Keratinocyte (primary cell): ENCODE measurements at regions not wholly inside any gene's neighbourhood (a gene's known extent, or its start where the extent isn't known, plus 50 kb on each side); places are given as distances from the start of the nearest gene placed in this dataset.

Experiments used
- DNase-seq: peaks from one replicate; pipeline ENCODE4 v3.0.0-alpha.2; 2011; ENCODE audit warnings: low read depth, missing footprints, low spot score
- FAIRE-seq: peaks from 2 replicates; lab custom pipeline; 2011; peaks lifted over from hg19 to GRCh38; lab: Jason Lieb, UNC
- H2AFZ ChIP-seq: 2 replicates; pipeline ENCODE4 v1.6.0; 2012; ENCODE audit warnings: low read length, control low read depth, inconsistent platforms; ENCODE audit not compliant: control insufficient read depth
- H3K27ac ChIP-seq: 2 replicates; pipeline ENCODE4 v1.5.1; 2011; ENCODE audit warnings: low read length; ENCODE audit not compliant: control insufficient read depth, insufficient read depth
- H3K27me3 ChIP-seq: 3 replicates; pipeline ENCODE4 v1.6.0; 2011; ENCODE audit warnings: low read length; ENCODE audit not compliant: control insufficient read depth, insufficient read depth; ENCODE audit errors: extremely low read depth
- H3K36me3 ChIP-seq, 2 experiments: 2 replicates in 1 of 2; 3 replicates in 1 of 2; pipeline ENCODE4 v1.5.1; 2011; ENCODE audit warnings: low read length in 2 of 2, mild to moderate bottlenecking in 1 of 2; ENCODE audit not compliant: control insufficient read depth in 2 of 2, insufficient read depth in 2 of 2; ENCODE audit errors: extremely low read depth in 1 of 2
- H3K4me1 ChIP-seq: 3 replicates; pipeline ENCODE4 v1.5.1; 2011; ENCODE audit warnings: low read length; ENCODE audit not compliant: control insufficient read depth, insufficient read depth; ENCODE audit errors: extremely low read depth
- H3K4me2 ChIP-seq: 3 replicates; pipeline ENCODE4 v1.6.0; 2011; ENCODE audit warnings: low read depth, low read length; ENCODE audit not compliant: control insufficient read depth, insufficient read depth; ENCODE audit errors: extremely low read depth
- H3K4me3 ChIP-seq, 3 experiments: fragments of 200-600 bp in 1 of 3; sonication (generic) in 1 of 3; 2 replicates in 2 of 3; 3 replicates in 1 of 3; pipeline ENCODE4 v1.5.1; 2011 to 2016; ENCODE audit warnings: low read length in 3 of 3, mild to moderate bottlenecking in 3 of 3, control low read depth in 2 of 3, inconsistent platforms in 1 of 3, low read depth in 1 of 3, mixed read lengths in 1 of 3, mixed run types in 1 of 3, moderate library complexity in 1 of 3; ENCODE audit not compliant: control insufficient read depth in 2 of 3, insufficient read depth in 2 of 3; ENCODE audit errors: extremely low read depth in 1 of 3
- H3K79me2 ChIP-seq: 2 replicates; pipeline ENCODE4 v1.6.0; 2012; ENCODE audit warnings: low read length; ENCODE audit not compliant: control insufficient read depth, insufficient read depth
- H3K9ac ChIP-seq: 3 replicates; pipeline ENCODE4 v1.6.0; 2011; ENCODE audit warnings: low read length; ENCODE audit not compliant: control insufficient read depth, insufficient read depth; ENCODE audit errors: extremely low read depth
- H3K9me1 ChIP-seq: 3 replicates; pipeline ENCODE4 v1.6.0; 2011; ENCODE audit warnings: low read length; ENCODE audit not compliant: control insufficient read depth, insufficient read depth; ENCODE audit errors: extremely low read depth
- H3K9me3 ChIP-seq: 2 replicates; pipeline ENCODE4 v1.5.1; 2012; ENCODE audit warnings: low read depth, low read length; ENCODE audit not compliant: control insufficient read depth
- H4K20me1 ChIP-seq: 3 replicates; pipeline ENCODE4 v1.6.0; 2011; ENCODE audit warnings: low read length; ENCODE audit not compliant: control insufficient read depth, insufficient read depth; ENCODE audit errors: extremely low read depth
- CTCF ChIP-seq, 3 experiments: IDR thresholded peaks in 1 of 3; conservative IDR thresholded peaks in 1 of 3; optimal IDR thresholded peaks in 1 of 3; 2 replicates in 2 of 3; 3 replicates in 1 of 3; pipeline versions ENCODE3 to v1.5.1; 2011; ENCODE audit warnings: low read length in 3 of 3, mild to moderate bottlenecking in 3 of 3, moderate library complexity in 2 of 3, control low read depth in 1 of 3, inconsistent platforms in 1 of 3; ENCODE audit not compliant: insufficient read depth in 2 of 3; ENCODE audit errors: extremely low read depth in 1 of 3
- EZH2 ChIP-seq: IDR thresholded peaks from one replicate; pipeline ENCODE4 v1.6.1; 2012; ENCODE audit warnings: inconsistent platforms, mild to moderate bottlenecking, low read length, moderate library complexity
- dilution Hi-C: fragments of 300-500 bp; cut with MboI; formaldehyde crosslinking; loops from one replicate; pipeline ENCODE4 v1.7.0; 2020; ENCODE audit warnings: low sequenced_read_pairs; ENCODE audit not compliant: extremely low pct_ligation_motif_present

- Histone ChIP-seq H3K36me3 (no peaks in the 10 kb centered on the region), H3K9me1 (peaks cover 5% of the 10 kb centered on the region), H2AFZ (peak overlapping the region; percentile 37), H3K27me3 (no peaks in the 10 kb centered on the region), H3K79me2 (no peaks in the 10 kb centered on the region), H3K4me1 (peaks cover 14% of the 10 kb centered on the region), H3K9ac (no peak overlapping the region), H3K4me2 (peak overlapping the region; percentile 59), H3K27ac (no peak overlapping the region), H3K4me3 (peak overlapping the region in 1 of 3 experiments; percentile 13), H4K20me1 (no peaks in the 10 kb centered on the region), H3K9me3 (no peaks in the 10 kb centered on the region)
- FAIRE-seq = no peak
- dilution Hi-C loops = no loop called here
- DNase-seq = no peak
- no peak for TF ChIP-seq CTCF (optimal IDR thresholded peaks at IDR 0.05 in 1 of 3, IDR thresholded peaks at IDR 0.05 in 1 of 3, conservative IDR thresholded peaks at IDR 0.05 in 1 of 3; ENCODE audit: extremely low read depth in 1 of 3, insufficient read depth in 2 of 3, low read length in 3 of 3)
- no peak for TF ChIP-seq EZH2
These were observed 50.3 kb upstream of the ATP13A3 start for GRCh38 chr3:194536871-194537637.
